Putamen (tissue), 1 donor: ENCODE measurements at regions not wholly inside any gene's neighbourhood (a gene's known extent, or its start where the extent isn't known, plus 50 kb on each side); places are given as distances from the start of the nearest gene placed in this dataset.

Experiments used
- DNase-seq: peaks from one replicate; pipeline ENCODE4 v3.0.0-alpha.2; 2016; ENCODE audit warnings: low spot score

GRCh38 chr3:73697020-73697419 lies 72.3 kb upstream of the PDZRN3 start:
- no peak for DNase-seq

GRCh38 chr3:73695841-73696240 lies 71.1 kb upstream of the PDZRN3 start:
- no peak for DNase-seq

GRCh38 chr3:73694983-73695757 lies 70.4 kb upstream of the PDZRN3 start:
- no peak for DNase-seq

- DNase-seq, result no peak
Observed at GRCh38 chr3:73687106-73688004, 62.6 kb upstream of the PDZRN3 start.

- no peak for DNase-seq
Observed at GRCh38 chr3:73685061-73685460, 60.3 kb upstream of the PDZRN3 start.

GRCh38 chr3:73683706-73684105 lies 59.0 kb upstream of the PDZRN3 start:
- no peak for DNase-seq

- no peak for DNase-seq
Observed at GRCh38 chr3:73681610-73682009, 56.9 kb upstream of the PDZRN3 start.

GRCh38 chr3:73681198-73681597 lies 56.5 kb upstream of the PDZRN3 start:
- DNase-seq, result no peak

GRCh38 chr3:73680391-73681095 lies 55.8 kb upstream of the PDZRN3 start:
- no peak for DNase-seq

GRCh38 chr3:73677336-73678024 lies 52.7 kb upstream of the PDZRN3 start:
- DNase-seq, result no peak
